AG10803 (cell line): ENCODE measurements at regions not wholly inside any gene's neighbourhood (a gene's known extent, or its start where the extent isn't known, plus 50 kb on each side); places are given as distances from the start of the nearest gene placed in this dataset.

Experiments
- DNase-seq: peaks from one replicate; pipeline ENCODE4 v3.0.0; 2010; ENCODE audit warnings: low read depth
- H3K4me3 ChIP-seq: 2 replicates; pipeline ENCODE4 v1.5.1; 2011; ENCODE audit warnings: mild to moderate bottlenecking, low read length, control low read depth
- TF ChIP-seq, protein P1 (sequence below): conservative IDR thresholded peaks from 2 replicates; pipeline ENCODE4 v1.5.1; 2011; ENCODE audit warnings: mild to moderate bottlenecking, low read length, control low read depth, inconsistent platforms

DNA sequence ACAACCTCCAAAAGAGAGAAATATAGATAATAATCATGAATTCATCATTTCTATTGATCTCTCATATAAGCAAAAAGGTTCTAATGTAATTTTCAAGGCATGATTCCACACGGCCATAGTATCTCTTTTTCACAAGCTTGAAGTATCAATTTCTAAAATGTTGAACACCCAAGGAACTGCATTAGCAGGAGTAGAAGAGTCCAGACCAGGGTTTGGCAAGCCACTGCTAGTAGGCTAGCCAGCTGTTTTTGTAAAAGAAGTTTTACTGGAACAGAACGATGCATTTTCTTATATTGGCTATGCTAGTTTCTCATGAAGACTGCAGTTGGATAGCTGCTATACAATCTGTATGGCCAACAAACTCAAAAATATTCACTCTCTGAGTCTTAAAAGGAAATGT lies 481.5 kb upstream of the MIR17HG start:
- no peak overlapping the region for H3K4me3 ChIP-seq
- TF ChIP-seq, protein P1, sequence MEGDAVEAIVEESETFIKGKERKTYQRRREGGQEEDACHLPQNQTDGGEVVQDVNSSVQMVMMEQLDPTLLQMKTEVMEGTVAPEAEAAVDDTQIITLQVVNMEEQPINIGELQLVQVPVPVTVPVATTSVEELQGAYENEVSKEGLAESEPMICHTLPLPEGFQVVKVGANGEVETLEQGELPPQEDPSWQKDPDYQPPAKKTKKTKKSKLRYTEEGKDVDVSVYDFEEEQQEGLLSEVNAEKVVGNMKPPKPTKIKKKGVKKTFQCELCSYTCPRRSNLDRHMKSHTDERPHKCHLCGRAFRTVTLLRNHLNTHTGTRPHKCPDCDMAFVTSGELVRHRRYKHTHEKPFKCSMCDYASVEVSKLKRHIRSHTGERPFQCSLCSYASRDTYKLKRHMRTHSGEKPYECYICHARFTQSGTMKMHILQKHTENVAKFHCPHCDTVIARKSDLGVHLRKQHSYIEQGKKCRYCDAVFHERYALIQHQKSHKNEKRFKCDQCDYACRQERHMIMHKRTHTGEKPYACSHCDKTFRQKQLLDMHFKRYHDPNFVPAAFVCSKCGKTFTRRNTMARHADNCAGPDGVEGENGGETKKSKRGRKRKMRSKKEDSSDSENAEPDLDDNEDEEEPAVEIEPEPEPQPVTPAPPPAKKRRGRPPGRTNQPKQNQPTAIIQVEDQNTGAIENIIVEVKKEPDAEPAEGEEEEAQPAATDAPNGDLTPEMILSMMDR = no peak
- DNase-seq = no peak

DNA sequence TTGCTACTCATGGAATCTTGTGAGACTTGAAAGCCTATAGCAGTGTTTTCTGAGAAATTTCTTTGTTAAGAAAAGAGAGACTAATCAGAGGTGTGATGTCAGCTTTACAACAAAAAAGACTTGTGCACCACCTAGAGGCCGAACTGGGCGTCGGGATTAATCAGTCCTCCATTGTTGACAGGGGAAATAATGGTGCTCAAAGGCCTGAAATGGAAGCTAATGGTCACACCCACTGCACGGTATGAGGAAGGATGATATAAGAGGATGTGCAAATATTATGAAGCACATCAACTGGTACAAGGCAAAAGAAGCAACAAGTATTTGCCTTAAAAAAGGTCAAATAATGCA lies 480.2 kb upstream of the MIR17HG start:
- peak; percentile 66 for DNase-seq
- TF ChIP-seq, protein P1 = peak; percentile 89
- no peak overlapping the region for H3K4me3 ChIP-seq

DNA sequence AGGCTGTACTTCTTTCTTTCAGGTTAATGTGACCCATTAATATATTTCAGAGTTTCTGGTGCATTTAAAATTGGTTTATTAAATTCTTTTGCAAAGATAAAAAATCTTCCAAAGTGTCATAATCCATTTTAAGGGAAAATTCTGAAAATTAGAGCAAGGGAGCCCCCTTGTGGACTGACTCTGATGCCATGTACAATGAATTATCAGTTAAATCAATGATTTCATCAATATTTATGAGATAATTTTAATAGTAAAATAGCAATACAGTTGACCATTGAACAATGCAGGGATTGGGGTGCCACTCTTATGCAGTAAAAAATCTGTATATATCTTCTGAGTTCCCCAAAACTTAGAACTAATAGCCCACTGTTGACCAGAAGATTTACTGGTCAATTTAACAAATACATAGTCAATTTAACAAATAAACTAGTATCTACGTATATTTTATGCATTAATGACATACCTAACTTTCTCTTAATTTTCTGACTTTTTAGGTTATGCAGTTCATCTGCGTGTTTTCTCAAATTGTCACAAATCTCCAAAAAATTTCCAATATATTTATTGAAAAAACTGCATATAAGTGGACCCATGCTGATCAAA lies 479.1 kb upstream of the MIR17HG start:
- peak; percentile 23 for DNase-seq
- H3K4me3 ChIP-seq = no peak overlapping the region
- TF ChIP-seq, protein P1 = peak; percentile 74

DNA sequence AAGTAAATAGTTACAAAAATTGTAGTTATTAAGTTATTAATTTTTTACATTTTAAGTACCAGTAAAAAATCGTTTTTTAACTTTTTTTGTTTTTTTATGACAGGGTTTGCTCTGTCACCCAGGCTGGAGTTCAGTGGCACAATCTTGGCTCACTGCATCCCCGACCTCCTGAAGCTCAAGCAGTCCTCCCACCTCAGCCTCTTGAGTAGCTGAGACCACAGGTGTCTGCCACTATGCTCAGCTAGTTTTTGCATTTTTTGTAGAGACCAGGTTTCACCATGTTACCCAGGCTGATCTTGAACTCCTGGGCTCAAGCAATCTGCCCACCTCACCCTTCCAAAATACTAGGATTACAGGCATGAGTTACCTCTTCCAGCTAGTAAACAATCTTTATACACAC lies 477.9 kb upstream of the MIR17HG start:
- TF ChIP-seq, protein P1 = no peak
- DNase-seq = no peak
- no peak overlapping the region for H3K4me3 ChIP-seq

DNA sequence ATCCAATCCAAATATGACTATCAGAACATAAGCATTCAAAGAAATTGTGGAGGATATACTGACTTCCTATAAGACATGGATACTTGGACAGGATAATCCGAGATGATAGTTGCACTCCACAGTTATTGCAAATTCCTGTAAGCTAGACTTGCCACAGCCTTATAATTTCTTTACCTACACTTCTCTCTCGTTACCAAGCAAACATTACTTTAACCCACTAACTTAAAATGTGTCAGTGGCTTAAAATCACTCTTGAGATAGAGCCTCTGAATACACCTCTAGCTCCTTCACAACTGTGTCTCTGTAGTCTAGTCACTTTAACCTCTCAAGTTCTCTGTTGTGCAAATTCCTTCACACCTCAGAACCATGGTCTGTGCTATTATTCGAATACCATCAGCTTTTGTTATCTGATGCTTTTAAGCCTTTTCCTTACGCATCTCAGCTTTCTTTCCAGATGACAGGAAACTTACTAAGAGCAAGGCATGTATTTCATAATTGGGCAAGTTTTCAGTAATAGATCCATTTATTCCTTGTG lies 474.9 kb upstream of the MIR17HG start:
- no peak overlapping the region for H3K4me3 ChIP-seq
- no peak for DNase-seq
- TF ChIP-seq, protein P1 = no peak

DNA sequence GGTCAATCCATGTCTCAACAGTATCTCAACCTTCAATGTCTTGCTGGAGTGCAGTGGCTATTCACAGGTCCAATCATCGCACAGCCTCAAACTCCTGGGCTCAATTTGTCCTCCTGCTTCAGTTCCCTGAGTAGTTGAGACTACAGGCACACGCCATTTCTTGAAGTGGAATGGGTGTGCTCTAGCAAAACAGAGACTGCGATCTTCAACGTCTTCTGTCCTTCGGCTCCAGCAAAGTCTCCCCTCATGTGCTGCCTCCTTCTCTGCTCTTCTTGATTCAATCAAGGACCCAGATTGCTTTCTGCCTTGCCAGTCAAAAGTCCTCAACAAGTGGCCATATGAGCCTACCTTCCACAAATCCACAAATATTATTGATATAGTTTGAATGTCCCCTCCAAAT lies 466.7 kb upstream of the MIR17HG start:
- no peak overlapping the region for H3K4me3 ChIP-seq
- TF ChIP-seq, protein P1 = no peak
- DNase-seq = no peak

DNA sequence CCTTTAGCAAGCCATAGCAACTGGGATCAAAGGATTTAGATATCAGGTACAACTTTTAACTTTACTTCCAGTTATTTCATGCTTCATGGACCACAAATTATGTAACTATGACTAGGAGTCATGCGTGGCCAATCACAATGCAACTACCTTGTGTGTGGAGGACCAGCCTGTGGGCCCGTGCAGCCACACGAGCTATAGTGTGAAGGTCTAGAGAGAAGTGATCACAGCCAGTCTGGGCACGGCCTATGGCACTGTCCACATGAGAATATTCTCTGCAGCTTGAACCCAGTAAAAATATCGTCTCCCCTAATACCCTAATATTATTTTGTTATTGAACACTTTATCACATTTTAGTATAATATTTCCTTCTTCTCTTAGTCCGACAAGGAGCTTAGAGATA lies 464.9 kb upstream of the MIR17HG start:
- DNase-seq = no peak
- H3K4me3 ChIP-seq = no peak overlapping the region
- TF ChIP-seq, protein P1 = no peak
